Adrenal gland (tissue), 5 donors: ENCODE measurements at regions not wholly inside any gene's neighbourhood (a gene's known extent, or its start where the extent isn't known, plus 50 kb on each side); places are given as distances from the start of the nearest gene placed in this dataset.

Source experiments
- CTCF ChIP-seq, 6 experiments: fragments of 450-650 bp in 4 of 6; fragments of 200-600 bp in 2 of 6; sonication (generic) in 1 of 6; IDR thresholded peaks; 1 replicate in 5 of 6; 2 replicates in 1 of 6; pipeline versions ENCODE4 v1.5.1 to v1.8.0; 2016 to 2021; ENCODE audit warnings: antibody characterized with exemption in 6 of 6, mild to moderate bottlenecking in 2 of 6, moderate library complexity in 1 of 6
- POLR2A ChIP-seq, 2 donors: fragments of 450-650 bp; IDR thresholded peaks; one replicate each; pipeline ENCODE4 v1.6.1; 2017; ENCODE audit warnings: antibody characterized with exemption in 2 of 2, mild to moderate bottlenecking in 2 of 2, moderate library complexity in 1 of 2
- donor health status: DM: no; HTN: no; CAD: no.

- TF ChIP-seq CTCF (IDR thresholded peaks at IDR 0.05): no peak
- no peak for TF ChIP-seq POLR2A (IDR thresholded peaks at IDR 0.05)
Measured at GRCh38 chr5:97839341-97840086, 656.5 kb upstream of the RIOK2 start.
